PC-3 (cell line): ENCODE measurements at regions not wholly inside any gene's neighbourhood (a gene's known extent, or its start where the extent isn't known, plus 50 kb on each side); places are given as distances from the start of the nearest gene placed in this dataset.

Source experiments
- CTCF ChIP-seq: fragments of 300-600 bp; sonication (generic); conservative IDR thresholded peaks from 2 replicates; pipeline ENCODE4 v1.5.1; 2017; ENCODE audit warnings: antibody characterized with exemption, low read depth, mild to moderate bottlenecking, low read length
- EZH2 ChIP-seq: fragments of 300-600 bp; sonication (generic); IDR thresholded peaks from one replicate; pipeline ENCODE4 v1.6.1; 2017; ENCODE audit warnings: antibody characterized with exemption, mild to moderate bottlenecking, low read length; ENCODE audit not compliant: unreplicated experiment
- EZH2phosphoT487 ChIP-seq: fragments of 300-600 bp; sonication (generic); IDR thresholded peaks from 2 replicates; pipeline ENCODE4 v1.6.1; 2018; ENCODE audit warnings: mild to moderate bottlenecking, antibody characterized with exemption, low read length, borderline replicate concordance

GRCh38 chr4:120443116-120443515 is 376.5 kb upstream of the MAD2L1 start:
- no peak for TF ChIP-seq EZH2phosphoT487
- no peak for TF ChIP-seq CTCF
- TF ChIP-seq EZH2 = no peak
